H9 (cell line): ENCODE measurements at regions not wholly inside any gene's neighbourhood (a gene's known extent, or its start where the extent isn't known, plus 50 kb on each side); places are given as distances from the start of the nearest gene placed in this dataset.

Experiments
- DNase-seq: peaks from one replicate; pipeline ENCODE4 v3.0.0-alpha.2; 2017
- H2AFZ ChIP-seq: one replicate; pipeline ENCODE4 v1.6.1; 2013; ENCODE audit warnings: mild to moderate bottlenecking, low read length, control low read depth, moderate library complexity
- H2AK5ac ChIP-seq: 2 replicates; pipeline ENCODE4 v1.6.1; 2013; ENCODE audit warnings: low read length, control low read depth, mixed read lengths; ENCODE audit not compliant: insufficient read length
- H2BK120ac ChIP-seq: one replicate; pipeline ENCODE4 v1.6.1; 2013; ENCODE audit warnings: low read depth, mild to moderate bottlenecking, low read length, control low read depth, inconsistent platforms; ENCODE audit not compliant: poor library complexity, severe bottlenecking
- H2BK12ac ChIP-seq: 2 replicates; pipeline ENCODE4 v1.6.1; 2013; ENCODE audit warnings: low read length, control low read depth, mixed read lengths, low read depth; ENCODE audit not compliant: insufficient read length
- H2BK15ac ChIP-seq: 2 replicates; pipeline ENCODE4 v1.6.1; 2013; ENCODE audit warnings: low read depth, low read length, control low read depth
- H2BK20ac ChIP-seq: one replicate; pipeline ENCODE4 v1.6.1; 2013; ENCODE audit warnings: low read depth, mild to moderate bottlenecking, low read length, control low read depth, inconsistent platforms; ENCODE audit not compliant: poor library complexity, severe bottlenecking
- H2BK5ac ChIP-seq: 2 replicates; pipeline ENCODE4 v1.6.1; 2013; ENCODE audit warnings: low read length, control low read depth, mixed read lengths; ENCODE audit not compliant: insufficient read length
- H3K14ac ChIP-seq: 2 replicates; pipeline ENCODE4 v1.6.1; 2013; ENCODE audit warnings: low read length, control low read depth; ENCODE audit not compliant: insufficient read depth
- H3K18ac ChIP-seq: 2 replicates; pipeline ENCODE4 v1.6.1; 2013; ENCODE audit warnings: low read depth, mild to moderate bottlenecking, mixed read lengths, low read length, control low read depth; ENCODE audit not compliant: insufficient read length
- H3K23ac ChIP-seq: 2 replicates; pipeline ENCODE4 v1.6.1; 2013; ENCODE audit warnings: low read length, control low read depth, mixed read lengths, low read depth; ENCODE audit not compliant: insufficient read length
- H3K23me2 ChIP-seq: 2 replicates; pipeline ENCODE4 v1.6.1; 2013; ENCODE audit warnings: low read depth, mild to moderate bottlenecking, mixed read lengths, low read length, control low read depth; ENCODE audit not compliant: insufficient read length, poor library complexity, severe bottlenecking
- H3K27ac ChIP-seq: 2 replicates; pipeline ENCODE4 v1.5.1; 2013; ENCODE audit warnings: low read length, control low read depth, mixed read lengths, low read depth; ENCODE audit not compliant: insufficient read length
- H3K27me3 ChIP-seq: 2 replicates; pipeline ENCODE4 v1.6.1; 2013; ENCODE audit warnings: low read length, control low read depth, inconsistent platforms; ENCODE audit not compliant: insufficient read depth
- H3K4ac ChIP-seq: 2 replicates; pipeline ENCODE4 v1.6.1; 2013; ENCODE audit warnings: low read depth, mild to moderate bottlenecking, control low read depth, inconsistent platforms, low read length, moderate library complexity
- H3K4me1 ChIP-seq: 2 replicates; pipeline ENCODE4 v1.6.1; 2013; ENCODE audit warnings: low read length, control low read depth, inconsistent platforms; ENCODE audit not compliant: insufficient read depth
- H3K4me2 ChIP-seq: 2 replicates; pipeline ENCODE4 v1.6.1; 2013; ENCODE audit warnings: low read length, control low read depth, mixed read lengths; ENCODE audit not compliant: insufficient read length, insufficient read depth
- H3K56ac ChIP-seq: 2 replicates; pipeline ENCODE4 v1.6.1; 2013; ENCODE audit warnings: low read depth, mild to moderate bottlenecking, mixed read lengths, low read length, control low read depth; ENCODE audit not compliant: insufficient read length
- H3K79me1 ChIP-seq: 2 replicates; pipeline ENCODE4 v1.6.1; 2013; ENCODE audit warnings: low read depth, mild to moderate bottlenecking, moderate library complexity, low read length, control low read depth, inconsistent platforms; ENCODE audit not compliant: insufficient read depth, poor library complexity, severe bottlenecking
- H3K79me2 ChIP-seq: 2 replicates; pipeline ENCODE4 v1.6.1; 2013; ENCODE audit warnings: low read length, control low read depth, inconsistent platforms; ENCODE audit not compliant: insufficient read depth
- H3K9ac ChIP-seq: 2 replicates; pipeline ENCODE4 v1.6.1; 2013; ENCODE audit warnings: low read length, control low read depth, mixed read lengths; ENCODE audit not compliant: insufficient read length; ENCODE audit errors: extremely low read depth
- H3K9me3 ChIP-seq: one replicate; pipeline ENCODE4 v1.6.1; 2013; ENCODE audit warnings: low read depth, low read length, inconsistent platforms; ENCODE audit not compliant: control insufficient read depth
- H3T11ph ChIP-seq: one replicate; pipeline ENCODE4 v1.6.1; 2013; ENCODE audit warnings: mild to moderate bottlenecking, low read length, control low read depth, inconsistent platforms
- H4K20me1 ChIP-seq: one replicate; pipeline ENCODE4 v1.6.1; 2013; ENCODE audit not compliant: control insufficient read depth, insufficient read length, insufficient read depth
- H4K5ac ChIP-seq: 2 replicates; pipeline ENCODE4 v1.6.1; 2013; ENCODE audit warnings: low read depth, mild to moderate bottlenecking, mixed read lengths, low read length, control low read depth; ENCODE audit not compliant: insufficient read length
- H4K8ac ChIP-seq: replicated peaks from 2 replicates; pipeline ENCODE4 v1.6.1; 2013; ENCODE audit warnings: low read length, control low read depth, mixed read lengths, low read depth; ENCODE audit not compliant: insufficient read length
- H4K91ac ChIP-seq: 2 replicates; pipeline ENCODE4 v1.6.1; 2013; ENCODE audit warnings: low read depth, mild to moderate bottlenecking, moderate library complexity, mixed read lengths, low read length, control low read depth; ENCODE audit not compliant: insufficient read length
- H3K27ac Mint-ChIP-seq, 3 experiments: 2 replicates in 2 of 3; 3 replicates in 1 of 3; pipeline ENCODE4 v1.8.0; 2020 to 2021; ENCODE audit warnings: mixed read lengths in 3 of 3, mild to moderate bottlenecking in 1 of 3, moderate library complexity in 1 of 3
- H3K27me3 Mint-ChIP-seq: 2 replicates; pipeline ENCODE4 v1.8.0; 2021; ENCODE audit warnings: low read depth, mild to moderate bottlenecking, moderate library complexity, mixed read lengths
- H3K36me3 Mint-ChIP-seq, 3 experiments: 2 replicates in 2 of 3; 3 replicates in 1 of 3; pipeline ENCODE4 v1.8.0; 2020 to 2021; ENCODE audit warnings: low read depth in 3 of 3, mixed read lengths in 3 of 3; ENCODE audit not compliant: insufficient read depth in 1 of 3
- H3K4me1 Mint-ChIP-seq, 2 experiments: 2 replicates each; pipeline ENCODE4 v1.8.0; 2020; ENCODE audit warnings: mixed read lengths in 2 of 2
- H3K4me3 Mint-ChIP-seq, 2 experiments: 2 replicates in 1 of 2; 3 replicates in 1 of 2; pipeline ENCODE4 v1.8.0; 2020 to 2021; ENCODE audit warnings: mild to moderate bottlenecking in 2 of 2, mixed read lengths in 2 of 2, moderate library complexity in 1 of 2
- H3K9me3 Mint-ChIP-seq, 2 experiments: 2 replicates in 1 of 2; 3 replicates in 1 of 2; pipeline ENCODE4 v1.8.0; 2020; ENCODE audit warnings: mild to moderate bottlenecking in 2 of 2, mixed read lengths in 2 of 2, moderate library complexity in 1 of 2
- WGBS: extraction: QIAGEN DNeasy Blood & Tissue Kit; methylation state at CpG from one replicate; pipeline ENCODE4 v1.1.7; 2013; ENCODE audit warnings: missing lambda C conversion rate, low lambda C conversion rate, mixed read lengths; ENCODE audit not compliant: insufficient read length; ENCODE audit errors: extremely low coverage; 5-methylcytosine and 5-hydroxymethylcytosine counted together
- TF ChIP-seq, protein P1 (sequence below): fragments of 200-600 bp; sonication (generic); conservative IDR thresholded peaks from 3 replicates; pipeline ENCODE4 v1.8.0; 2021; ENCODE audit warnings: antibody characterized with exemption, mild to moderate bottlenecking

DNA sequence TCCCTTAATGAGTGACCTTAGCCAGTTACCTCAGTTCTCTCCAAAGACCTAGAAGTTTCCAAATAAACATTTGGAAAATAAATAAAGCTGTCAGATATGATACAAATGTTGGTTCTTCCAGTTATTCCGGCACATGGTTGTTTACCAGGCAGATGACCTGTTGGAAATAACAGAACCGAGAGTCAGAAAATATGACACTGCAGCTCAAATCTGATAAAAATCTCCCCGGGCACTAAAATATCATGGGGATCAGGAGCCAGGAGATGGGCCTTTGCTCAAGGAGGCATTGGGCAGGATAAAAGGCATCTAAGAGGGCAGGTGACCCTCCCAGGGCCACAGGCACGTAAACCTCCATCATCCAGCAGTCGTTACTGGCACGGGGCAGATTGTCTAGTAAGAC, 164.0 kb upstream of the LYZL1 start:
- no peaks in the 10 kb centered on the region for H4K20me1 ChIP-seq
- no peak overlapping the region for H3K18ac ChIP-seq
- H3K4me1 ChIP-seq: peaks cover 3% of the 10 kb centered on the region
- H2BK5ac ChIP-seq: no peak overlapping the region
- no peak overlapping the region for H4K91ac ChIP-seq
- H3K27me3 ChIP-seq: no peaks in the 10 kb centered on the region
- H3K9me3 ChIP-seq: no peaks in the 10 kb centered on the region
- TF ChIP-seq, protein P1, sequence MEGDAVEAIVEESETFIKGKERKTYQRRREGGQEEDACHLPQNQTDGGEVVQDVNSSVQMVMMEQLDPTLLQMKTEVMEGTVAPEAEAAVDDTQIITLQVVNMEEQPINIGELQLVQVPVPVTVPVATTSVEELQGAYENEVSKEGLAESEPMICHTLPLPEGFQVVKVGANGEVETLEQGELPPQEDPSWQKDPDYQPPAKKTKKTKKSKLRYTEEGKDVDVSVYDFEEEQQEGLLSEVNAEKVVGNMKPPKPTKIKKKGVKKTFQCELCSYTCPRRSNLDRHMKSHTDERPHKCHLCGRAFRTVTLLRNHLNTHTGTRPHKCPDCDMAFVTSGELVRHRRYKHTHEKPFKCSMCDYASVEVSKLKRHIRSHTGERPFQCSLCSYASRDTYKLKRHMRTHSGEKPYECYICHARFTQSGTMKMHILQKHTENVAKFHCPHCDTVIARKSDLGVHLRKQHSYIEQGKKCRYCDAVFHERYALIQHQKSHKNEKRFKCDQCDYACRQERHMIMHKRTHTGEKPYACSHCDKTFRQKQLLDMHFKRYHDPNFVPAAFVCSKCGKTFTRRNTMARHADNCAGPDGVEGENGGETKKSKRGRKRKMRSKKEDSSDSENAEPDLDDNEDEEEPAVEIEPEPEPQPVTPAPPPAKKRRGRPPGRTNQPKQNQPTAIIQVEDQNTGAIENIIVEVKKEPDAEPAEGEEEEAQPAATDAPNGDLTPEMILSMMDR: no peak
- no peak overlapping the region for H2BK20ac ChIP-seq
- no peak overlapping the region for H3T11ph ChIP-seq
- no peaks in the 10 kb centered on the region for H3K79me1 ChIP-seq
- no peak overlapping the region for H3K56ac ChIP-seq
- Mint-ChIP-seq H3K9me3 (0 out of 5 replicates have a peak, but pooled peaks cover 0 to 4% of the 10 kb centered on the region in 2 experiments), H3K36me3 (no peaks in the 10 kb centered on the region; a peak in 1 of 7 replicates), H3K4me3 (no peak overlapping the region), H3K4me1 (peaks cover 22 to 25% of the 10 kb centered on the region in 2 experiments), H3K27me3 (no peaks in the 10 kb centered on the region), H3K27ac (peak overlapping the region in 1 of 3 experiments; percentile 67; a peak in 1 of 7 replicates)
- no peak overlapping the region for H3K27ac ChIP-seq
- H3K23ac ChIP-seq: no peak overlapping the region
- no peak overlapping the region for H3K9ac ChIP-seq
- H4K8ac ChIP-seq: no peak overlapping the region
- H2AK5ac ChIP-seq: no peak overlapping the region
- H3K79me2 ChIP-seq: no peaks in the 10 kb centered on the region
- H2BK120ac ChIP-seq: no peak overlapping the region
- H3K14ac ChIP-seq: no peak overlapping the region
- no peak overlapping the region for H3K4ac ChIP-seq
- H3K23me2 ChIP-seq: no peaks in the 10 kb centered on the region
- H2BK15ac ChIP-seq: no peak overlapping the region
- no peak for DNase-seq
- no CpG with 5 or more reads among the region's 6 CpGs for WGBS
- H3K4me2 ChIP-seq: no peak overlapping the region
- H2AFZ ChIP-seq: no peak overlapping the region
- H2BK12ac ChIP-seq: no peak overlapping the region
- no peak overlapping the region for H4K5ac ChIP-seq
